Dendritic cell treated with granulocyte-macrophage colony-stimulating factor and Interleukin-4, amounts not matched to agents 40 ng/mL and 50 ng/mL, for 4 days (primary cell): ENCODE measurements at regions not wholly inside any gene's neighbourhood (a gene's known extent, or its start where the extent isn't known, plus 50 kb on each side); places are given as distances from the start of the nearest gene placed in this dataset.

Experiments used
- H3K27ac Mint-ChIP-seq: one replicate; pipeline ENCODE4 v1.8.0; 2022; ENCODE audit warnings: mild to moderate bottlenecking, mixed read lengths
- H3K27me3 Mint-ChIP-seq: one replicate; pipeline ENCODE4 v1.8.0; 2022; ENCODE audit warnings: mild to moderate bottlenecking, mixed read lengths
- H3K36me3 Mint-ChIP-seq: one replicate; pipeline ENCODE4 v1.8.0; 2022; ENCODE audit warnings: low read depth, mixed read lengths
- H3K4me1 Mint-ChIP-seq: one replicate; pipeline ENCODE4 v1.8.0; 2022; ENCODE audit warnings: low read depth, mixed read lengths
- H3K4me3 Mint-ChIP-seq: one replicate; pipeline ENCODE4 v1.8.0; 2022; ENCODE audit warnings: mild to moderate bottlenecking, moderate library complexity, mixed read lengths
- H3K9me3 Mint-ChIP-seq: one replicate; pipeline ENCODE4 v1.8.0; 2022; ENCODE audit warnings: mixed read lengths
- intact Hi-C: fragments of 100-400 bp; cut with micrococcal nuclease; formaldehyde crosslinking; loops from one replicate; pipeline ENCODE4 v1.15.0; 2022

GRCh38 chr2:23065936-23066335 is 319.0 kb upstream of the KLHL29 start:
- Mint-ChIP-seq H3K4me1 (no peaks in the 10 kb centered on the region), H3K36me3 (no peaks in the 10 kb centered on the region), H3K27ac (no peak overlapping the region), H3K4me3 (no peak overlapping the region), H3K27me3 (no peaks in the 10 kb centered on the region), H3K9me3 (no peaks in the 10 kb centered on the region)
- intact Hi-C loops: no loop called here

GRCh38 chr2:23066686-23067085 is 318.3 kb upstream of the KLHL29 start:
- intact Hi-C loops: no loop called here
- H3K4me1 Mint-ChIP-seq: no peaks in the 10 kb centered on the region
- no peaks in the 10 kb centered on the region for H3K36me3 Mint-ChIP-seq
- H3K27ac Mint-ChIP-seq: no peak overlapping the region
- H3K9me3 Mint-ChIP-seq: no peaks in the 10 kb centered on the region
- H3K27me3 Mint-ChIP-seq: no peaks in the 10 kb centered on the region
- H3K4me3 Mint-ChIP-seq: no peak overlapping the region

- intact Hi-C loops: no loop called here
- no peaks in the 10 kb centered on the region for H3K4me1 Mint-ChIP-seq
Observed at GRCh38 chr2:23069156-23069555, 315.8 kb upstream of the KLHL29 start.

GRCh38 chr2:23069923-23070322 is 315.1 kb upstream of the KLHL29 start:
- Mint-ChIP-seq H3K27me3 (no peaks in the 10 kb centered on the region), H3K27ac (no peak overlapping the region), H3K9me3 (no peaks in the 10 kb centered on the region), H3K4me1 (no peaks in the 10 kb centered on the region), H3K4me3 (no peak overlapping the region), H3K36me3 (no peaks in the 10 kb centered on the region)
- intact Hi-C loops: no loop called here

More at GRCh38 chr2:23069156-23069555, 315.8 kb upstream of the KLHL29 start:
- no peaks in the 10 kb centered on the region for H3K36me3 Mint-ChIP-seq
- H3K27me3 Mint-ChIP-seq: no peaks in the 10 kb centered on the region
- no peak overlapping the region for H3K27ac Mint-ChIP-seq
- H3K9me3 Mint-ChIP-seq: no peaks in the 10 kb centered on the region
- H3K4me3 Mint-ChIP-seq: no peak overlapping the region

- Mint-ChIP-seq H3K4me1 (no peaks in the 10 kb centered on the region), H3K27ac (no peak overlapping the region), H3K27me3 (no peaks in the 10 kb centered on the region), H3K4me3 (no peak overlapping the region), H3K9me3 (no peaks in the 10 kb centered on the region), H3K36me3 (no peaks in the 10 kb centered on the region)
- intact Hi-C loops: no loop called here
Observed at GRCh38 chr2:23073056-23073455, 311.9 kb upstream of the KLHL29 start.

- intact Hi-C loops: no loop called here
- Mint-ChIP-seq H3K9me3 (no peaks in the 10 kb centered on the region), H3K36me3 (no peaks in the 10 kb centered on the region), H3K4me3 (no peak overlapping the region), H3K27me3 (no peaks in the 10 kb centered on the region), H3K4me1 (no peaks in the 10 kb centered on the region), H3K27ac (no peak overlapping the region)
Observed at GRCh38 chr2:23073671-23074070, 311.3 kb upstream of the KLHL29 start.

- Mint-ChIP-seq H3K4me3 (no peak overlapping the region), H3K9me3 (peaks cover 9% of the 10 kb centered on the region), H3K36me3 (no peaks in the 10 kb centered on the region), H3K27ac (no peak overlapping the region), H3K27me3 (no peaks in the 10 kb centered on the region), H3K4me1 (no peaks in the 10 kb centered on the region)
- intact Hi-C loops: no loop called here
Observed at GRCh38 chr2:23077596-23077995, 307.4 kb upstream of the KLHL29 start.

GRCh38 chr2:23078784-23079434 is 306.1 kb upstream of the KLHL29 start:
- intact Hi-C loops: no loop called here
- Mint-ChIP-seq H3K27me3 (no peaks in the 10 kb centered on the region), H3K36me3 (no peaks in the 10 kb centered on the region), H3K4me1 (no peaks in the 10 kb centered on the region), H3K9me3 (peaks cover 16% of the 10 kb centered on the region), H3K4me3 (no peak overlapping the region), H3K27ac (no peak overlapping the region)

GRCh38 chr2:23083966-23084365 is 301.0 kb upstream of the KLHL29 start:
- H3K27me3 Mint-ChIP-seq: no peaks in the 10 kb centered on the region
- H3K4me1 Mint-ChIP-seq: no peaks in the 10 kb centered on the region
- no peak overlapping the region for H3K4me3 Mint-ChIP-seq
- H3K36me3 Mint-ChIP-seq: no peaks in the 10 kb centered on the region
- intact Hi-C loops: no loop called here
- H3K27ac Mint-ChIP-seq: no peak overlapping the region
- peaks cover 35% of the 10 kb centered on the region for H3K9me3 Mint-ChIP-seq

- intact Hi-C loops: no loop called here
- peaks cover 32% of the 10 kb centered on the region for H3K9me3 Mint-ChIP-seq
- H3K36me3 Mint-ChIP-seq: no peaks in the 10 kb centered on the region
- H3K27me3 Mint-ChIP-seq: no peaks in the 10 kb centered on the region
- no peak overlapping the region for H3K4me3 Mint-ChIP-seq
- H3K27ac Mint-ChIP-seq: no peak overlapping the region
- no peaks in the 10 kb centered on the region for H3K4me1 Mint-ChIP-seq
Observed at GRCh38 chr2:23091019-23091418, 294.0 kb upstream of the KLHL29 start.

- Mint-ChIP-seq H3K27ac (no peak overlapping the region), H3K9me3 (peaks cover 26% of the 10 kb centered on the region), H3K4me1 (no peaks in the 10 kb centered on the region), H3K27me3 (no peaks in the 10 kb centered on the region), H3K36me3 (no peaks in the 10 kb centered on the region), H3K4me3 (no peak overlapping the region)
- intact Hi-C loops: no loop called here
Observed at GRCh38 chr2:23091900-23092299, 293.1 kb upstream of the KLHL29 start.

GRCh38 chr2:23092831-23093230 is 292.1 kb upstream of the KLHL29 start:
- H3K27ac Mint-ChIP-seq: no peak overlapping the region
- H3K4me1 Mint-ChIP-seq: no peaks in the 10 kb centered on the region
- intact Hi-C loops: no loop called here
- H3K9me3 Mint-ChIP-seq: peaks cover 18% of the 10 kb centered on the region
- H3K27me3 Mint-ChIP-seq: no peaks in the 10 kb centered on the region
- no peak overlapping the region for H3K4me3 Mint-ChIP-seq
- no peaks in the 10 kb centered on the region for H3K36me3 Mint-ChIP-seq

GRCh38 chr2:23093513-23093912 is 291.5 kb upstream of the KLHL29 start:
- Mint-ChIP-seq H3K9me3 (peaks cover 13% of the 10 kb centered on the region), H3K27ac (no peak overlapping the region), H3K4me1 (no peaks in the 10 kb centered on the region), H3K4me3 (no peak overlapping the region), H3K36me3 (no peaks in the 10 kb centered on the region), H3K27me3 (no peaks in the 10 kb centered on the region)
- intact Hi-C loops: no loop called here

- H3K9me3 Mint-ChIP-seq: no peaks in the 10 kb centered on the region
- intact Hi-C loops: no loop called here
- H3K36me3 Mint-ChIP-seq: no peaks in the 10 kb centered on the region
- H3K27ac Mint-ChIP-seq: no peak overlapping the region
- H3K4me3 Mint-ChIP-seq: no peak overlapping the region
- no peaks in the 10 kb centered on the region for H3K4me1 Mint-ChIP-seq
- H3K27me3 Mint-ChIP-seq: no peaks in the 10 kb centered on the region
Observed at GRCh38 chr2:23096906-23097602, 287.9 kb upstream of the KLHL29 start.

GRCh38 chr2:23100406-23100805 is 284.6 kb upstream of the KLHL29 start:
- H3K4me3 Mint-ChIP-seq: no peak overlapping the region
- no peaks in the 10 kb centered on the region for H3K4me1 Mint-ChIP-seq
- H3K9me3 Mint-ChIP-seq: peaks cover 17% of the 10 kb centered on the region
- no peaks in the 10 kb centered on the region for H3K36me3 Mint-ChIP-seq
- no peak overlapping the region for H3K27ac Mint-ChIP-seq
- intact Hi-C loops: no loop called here
- no peaks in the 10 kb centered on the region for H3K27me3 Mint-ChIP-seq
